HepG2 (cell line): ENCODE measurements at regions not wholly inside any gene's neighbourhood (a gene's known extent, or its start where the extent isn't known, plus 50 kb on each side); places are given as distances from the start of the nearest gene placed in this dataset.

Source experiments
- ATAC-seq: fragments of 200-7000 bp; cut with Tn5 transposase; 3 replicates; pipeline ENCODE4 v1.9.1; 2020; ENCODE audit warnings: mild to moderate bottlenecking, moderate library complexity
- BruUV-seq: library from RNA; stranded (reverse); fragments of 400-500 nt; replicated peaks from 2 replicates; lab custom pipeline; 2021; lab: Mats Ljungman, UMichigan
- CTCF ChIA-PET: fragments of 300-600 bp; formaldehyde crosslinking; extraction: SDS; loops from one replicate; lab custom pipeline; 2021; ENCODE audit warnings: low total read pairs, inconsistent platforms, low intra/inter-chr PET ratio; lab: Yijun Ruan, JAX
- POLR2A ChIA-PET: fragments of 350-600 bp; sonication (Branson Sonifier 250); formaldehyde crosslinking; loops from one replicate; lab custom pipeline; 2020; ENCODE audit warnings: antibody characterized with exemption, inconsistent platforms; lab: Yijun Ruan, JAX
- DNase-seq: peaks from one replicate; pipeline ENCODE4 v3.0.0-alpha.2; 2015; ENCODE audit warnings: low spot score
- FAIRE-seq: peaks from 3 replicates; lab custom pipeline; 2011; peaks lifted over from hg19 to GRCh38; lab: Jason Lieb, UNC
- H2AFZ ChIP-seq: one replicate; pipeline ENCODE4 v1.6.1; 2011; ENCODE audit warnings: low read length, inconsistent platforms
- H3K27ac ChIP-seq: fragments of 300-600 bp; 3 replicates; pipeline ENCODE4 v1.8.0; 2011; ENCODE audit warnings: mixed run types, mild to moderate bottlenecking, mixed read lengths, low read length, inconsistent platforms; ENCODE audit not compliant: insufficient read depth; ENCODE audit errors: extremely low read length
- H3K27me3 ChIP-seq, 2 experiments: fragments of 200-600 bp in 1 of 2; 2 replicates in 1 of 2; 3 replicates in 1 of 2; pipeline versions ENCODE4 v1.6.0 to v1.8.0; 2011; ENCODE audit warnings: low read length in 2 of 2, mild to moderate bottlenecking in 2 of 2, moderate library complexity in 2 of 2, inconsistent platforms in 1 of 2; ENCODE audit not compliant: insufficient read depth in 2 of 2, control insufficient read depth in 1 of 2
- H3K36me3 ChIP-seq, 2 experiments: fragments of 200-600 bp in 1 of 2; replicated peaks in 1 of 2; 2 replicates in 1 of 2; 3 replicates in 1 of 2; pipeline versions ENCODE4 v1.5.1 to v1.8.0; 2011; ENCODE audit warnings: low read length in 2 of 2, inconsistent platforms in 1 of 2; ENCODE audit not compliant: insufficient read depth in 2 of 2, control insufficient read depth in 1 of 2
- H3K4me1 ChIP-seq: 2 replicates; pipeline ENCODE4 v1.5.1; 2012; ENCODE audit warnings: low read length, inconsistent platforms; ENCODE audit not compliant: insufficient read depth
- H3K4me2 ChIP-seq: 2 replicates; pipeline ENCODE4 v1.6.0; 2011; ENCODE audit warnings: low read depth, low read length, inconsistent platforms
- H3K4me3 ChIP-seq, 3 experiments: fragments of 200-600 bp in 1 of 3; sonication (generic), shearing (Covaris generic) in 1 of 3; replicated peaks in 1 of 3; 2 replicates each; pipeline ENCODE4 v1.5.1; 2011 to 2016; ENCODE audit warnings: low read length in 3 of 3, inconsistent platforms in 2 of 3, low read depth in 2 of 3, mild to moderate bottlenecking in 2 of 3, control low read depth in 1 of 3, mixed read lengths in 1 of 3; ENCODE audit not compliant: insufficient read depth in 1 of 3
- H3K79me2 ChIP-seq: one replicate; pipeline ENCODE4 v1.6.1; 2011; ENCODE audit warnings: low read length, inconsistent platforms; ENCODE audit not compliant: insufficient read depth
- H3K9ac ChIP-seq: 2 replicates; pipeline ENCODE4 v1.6.0; 2011; ENCODE audit warnings: mild to moderate bottlenecking, low read depth, low read length, inconsistent platforms; ENCODE audit not compliant: insufficient read depth
- H3K9me3 ChIP-seq: 2 replicates; pipeline ENCODE4 v1.5.1; 2012; ENCODE audit warnings: mild to moderate bottlenecking, low read length
- H4K20me1 ChIP-seq: 2 replicates; pipeline ENCODE4 v1.6.0; 2011; ENCODE audit warnings: inconsistent platforms, mild to moderate bottlenecking, low read length, moderate library complexity; ENCODE audit not compliant: insufficient read depth
- ARNTL ChIP-seq: sonication (generic); formaldehyde crosslinking; IDR thresholded peaks from 2 replicates; pipeline ENCODE4 v1.4.0; 2020; ENCODE audit warnings: mild to moderate bottlenecking, missing genetic modification reagents
- EEA1 ChIP-seq: sonication (generic); formaldehyde crosslinking; IDR thresholded peaks from 2 replicates; pipeline ENCODE4 v1.5.1; 2020; ENCODE audit warnings: mild to moderate bottlenecking, missing genetic modification reagents, borderline replicate concordance
- FOXP1 ChIP-seq, 2 experiments: fragments of 450-650 bp in 1 of 2; IDR thresholded peaks; 2 replicates each; pipeline ENCODE4 v1.6.1; 2017 to 2018; ENCODE audit warnings: antibody characterized with exemption in 1 of 2
- HNF4A ChIP-seq: sonication (generic); formaldehyde crosslinking; IDR thresholded peaks from 2 replicates; pipeline ENCODE4 v1.4.0; 2020; ENCODE audit warnings: missing genetic modification reagents
- KDM6A ChIP-seq: IDR thresholded peaks from 2 replicates; pipeline ENCODE4 v1.6.1; 2016; ENCODE audit warnings: low read depth
- KMT2A ChIP-seq: sonication (generic); formaldehyde crosslinking; IDR thresholded peaks from 2 replicates; pipeline ENCODE4 v1.4.0; 2020; ENCODE audit warnings: missing genetic modification reagents
- PHF8 ChIP-seq: sonication (generic); formaldehyde crosslinking; IDR thresholded peaks from 2 replicates; pipeline ENCODE4 v1.5.0; 2020; ENCODE audit warnings: missing genetic modification reagents
- REL ChIP-seq: sonication (generic); formaldehyde crosslinking; conservative IDR thresholded peaks from 2 replicates; pipeline ENCODE4 v1.8.0; 2022; ENCODE audit warnings: mild to moderate bottlenecking, missing genetic modification reagents, moderate library complexity
- RERE ChIP-seq: IDR thresholded peaks from 2 replicates; pipeline ENCODE4 v1.6.1; 2016; ENCODE audit warnings: low read depth, missing genetic modification reagents, missing compliant biosample characterization
- SRSF4 ChIP-seq: fragments of 200-400 bp; formaldehyde crosslinking; IDR thresholded peaks from one replicate; pipeline ENCODE4 v1.6.1; 2018; ENCODE audit warnings: mild to moderate bottlenecking, low read depth, low read length, moderate library complexity; ENCODE audit not compliant: poor library complexity, severe bottlenecking
- TEAD2 ChIP-seq: sonication (generic); formaldehyde crosslinking; IDR thresholded peaks from 2 replicates; pipeline ENCODE4 v1.9.0; 2021; ENCODE audit warnings: missing genetic modification reagents
- TFE3 ChIP-seq: IDR thresholded peaks from 2 replicates; pipeline ENCODE4 v1.6.1; 2016
- ZBTB2 ChIP-seq: sonication (generic); formaldehyde crosslinking; IDR thresholded peaks from 2 replicates; pipeline ENCODE4 v1.8.0; 2022; ENCODE audit warnings: low read depth, missing genetic modification reagents
- ZFP37 ChIP-seq: sonication (generic); formaldehyde crosslinking; IDR thresholded peaks from 2 replicates; pipeline ENCODE4 v1.4.0; 2020; ENCODE audit warnings: missing genetic modification reagents, borderline replicate concordance
- ZMYM3 ChIP-seq: sonication (generic); formaldehyde crosslinking; IDR thresholded peaks from 2 replicates; pipeline ENCODE4 v1.5.1; 2020; ENCODE audit warnings: mild to moderate bottlenecking, missing genetic modification reagents
- ZNF451 ChIP-seq: sonication (generic); formaldehyde crosslinking; IDR thresholded peaks from 2 replicates; pipeline ENCODE4 v1.5.0; 2020; ENCODE audit warnings: mild to moderate bottlenecking, missing genetic modification reagents
- ZNF777 ChIP-seq: sonication (generic); formaldehyde crosslinking; IDR thresholded peaks from 2 replicates; pipeline ENCODE4 v1.4.0; 2020; ENCODE audit warnings: missing genetic modification reagents
- ZNF850 ChIP-seq: sonication (generic); formaldehyde crosslinking; conservative IDR thresholded peaks from 2 replicates; pipeline ENCODE4 v1.9.0; 2021; ENCODE audit warnings: mild to moderate bottlenecking, missing genetic modification reagents
- WGBS: methylation state at CpG from one replicate; pipeline ENCODE4 v1.1.6; 2017; ENCODE audit warnings: low lambda C conversion rate; 5-methylcytosine and 5-hydroxymethylcytosine counted together
- in situ Hi-C: cut with HindIII; loops from 2 replicates; pipeline ENCODE4 v1.10.0; 2017; ENCODE audit warnings: low pct_unique_long_range_greater_than_20kb; ENCODE audit not compliant: extremely low pct_ligation_motif_present
- intact Hi-C: fragments of 100-400 bp; cut with micrococcal nuclease; formaldehyde crosslinking; loops from one replicate; pipeline ENCODE4 v1.10.0; 2022; ENCODE audit not compliant: unreplicated experiment

- whole genome bisulfite sequencing: 19% methylated on average over 7 of the region's 8 CpGs
- no peaks in the 10 kb centered on the region for H4K20me1 ChIP-seq
- ChIA-PET CTCF (no interaction called here), POLR2A (no interaction called here)
- no peaks in the 10 kb centered on the region for H3K36me3 ChIP-seq
- H3K9ac ChIP-seq: no peak overlapping the region
- TF ChIP-seq KDM6A: no peak
- TF ChIP-seq ZNF451: no peak
- no peak for TF ChIP-seq FOXP1 (IDR thresholded peaks at IDR 0.05)
- TF ChIP-seq FOXP1 (CRISPR knock-in tag; IDR thresholded peaks at IDR 0.05): no peak
- TF ChIP-seq HNF4A: no peak
- no peak for TF ChIP-seq REL (CRISPR knock-in tag)
- TF ChIP-seq ZNF850 (CRISPR knock-in tag): no peak
- no peak for TF ChIP-seq ZNF777 (CRISPR knock-in tag)
- no peak for TF ChIP-seq PHF8 (CRISPR knock-in tag)
- TF ChIP-seq TEAD2 (CRISPR knock-in tag): no peak
- TF ChIP-seq ARNTL (CRISPR knock-in tag): no peak
- no peak for TF ChIP-seq ZFP37 (CRISPR knock-in tag)
- no peak for TF ChIP-seq ZMYM3 (CRISPR knock-in tag)
- TF ChIP-seq EEA1 (CRISPR knock-in tag): no peak
- TF ChIP-seq ZBTB2 (CRISPR knock-in tag): no peak
- TF ChIP-seq SRSF4: no peak
- TF ChIP-seq KMT2A (CRISPR knock-in tag): no peak
- no peak for TF ChIP-seq RERE (CRISPR knock-in tag)
- TF ChIP-seq TFE3 (CRISPR knock-in tag): no peak
- no peaks in the 10 kb centered on the region for H3K4me1 ChIP-seq
- no peak overlapping the region for H3K27ac ChIP-seq
- H3K27me3 ChIP-seq: no peaks in the 10 kb centered on the region
- ATAC-seq (no peak), FAIRE-seq (no peak), DNase-seq (no peak)
- H3K4me2 ChIP-seq: no peak overlapping the region
- H2AFZ ChIP-seq: no peak overlapping the region
- intact Hi-C loops: no loop called here
- H3K79me2 ChIP-seq: no peaks in the 10 kb centered on the region
- BruUV-seq: no TSS peak
- in situ Hi-C loops: no loop called here
- no peak overlapping the region for H3K4me3 ChIP-seq
- H3K9me3 ChIP-seq: no peaks in the 10 kb centered on the region
These were observed 157.6 kb downstream of the DSEL start for GRCh38 chr18:67358947-67359346.
